OCI-LY7 (cell line): ENCODE measurements at regions not wholly inside any gene's neighbourhood (a gene's known extent, or its start where the extent isn't known, plus 50 kb on each side); places are given as distances from the start of the nearest gene placed in this dataset.

ENCODE experiments used
- BruUV-seq: library from RNA; stranded (reverse); fragments of 400-500 nt; replicated peaks from 2 replicates; lab custom pipeline; 2021; lab: Mats Ljungman, UMichigan
- CTCF ChIA-PET: fragments of 300-600 bp; sonication (Branson Sonifier 250); formaldehyde crosslinking; loops from one replicate; lab custom pipeline; 2022; ENCODE audit warnings: antibody characterized with exemption; ENCODE audit not compliant: unreplicated experiment; lab: Charles Lee
- POLR2A ChIA-PET: fragments of 300-600 bp; sonication (Branson Sonifier 250); formaldehyde crosslinking; loops from one replicate; lab custom pipeline; 2022; ENCODE audit warnings: antibody characterized with exemption; lab: Charles Lee
- DNase-seq: peaks from one replicate; pipeline ENCODE4 v3.0.0-alpha.2; 2015; ENCODE audit warnings: low spot score
- H2AFZ ChIP-seq: fragments of 200-600 bp; sonication (generic), shearing (Covaris generic); 2 replicates; pipeline ENCODE4 v1.6.1; 2014; ENCODE audit warnings: mild to moderate bottlenecking, antibody characterized with exemption, low read length, moderate library complexity
- H3K27ac ChIP-seq: fragments of 200-600 bp; sonication (generic); 2 replicates; pipeline ENCODE4 v1.5.1; 2014; ENCODE audit warnings: mixed run types, low read depth, mild to moderate bottlenecking, moderate library complexity, low read length, inconsistent platforms; ENCODE audit not compliant: poor library complexity, severe bottlenecking
- H3K36me3 ChIP-seq: fragments of 200-600 bp; sonication (generic); 2 replicates; pipeline ENCODE4 v1.6.1; 2014; ENCODE audit warnings: mild to moderate bottlenecking, antibody characterized with exemption, low read length, moderate library complexity, mixed read lengths; ENCODE audit not compliant: insufficient read depth
- H3K4me1 ChIP-seq: fragments of 200-600 bp; sonication (generic); 2 replicates; pipeline ENCODE4 v1.5.1; 2014; ENCODE audit warnings: mild to moderate bottlenecking, low read length; ENCODE audit not compliant: insufficient read depth, poor library complexity, severe bottlenecking
- H3K4me2 ChIP-seq: fragments of 200-600 bp; sonication (generic); 2 replicates; pipeline ENCODE4 v1.6.1; 2014; ENCODE audit warnings: mild to moderate bottlenecking, low read length
- H3K4me3 ChIP-seq: fragments of 200-600 bp; sonication (generic); 2 replicates; pipeline ENCODE4 v1.5.1; 2014; ENCODE audit warnings: mild to moderate bottlenecking, low read depth, low read length; ENCODE audit not compliant: poor library complexity, severe bottlenecking
- H3K79me2 ChIP-seq: fragments of 200-600 bp; sonication (generic); 2 replicates; pipeline ENCODE4 v1.6.1; 2016; ENCODE audit warnings: low read depth, mild to moderate bottlenecking, low read length, moderate library complexity, mixed read lengths; ENCODE audit not compliant: insufficient read depth
- H3K9me2 ChIP-seq: fragments of 200-600 bp; sonication (generic); 2 replicates; pipeline ENCODE4 v1.6.1; 2016; ENCODE audit warnings: mild to moderate bottlenecking, low read length, mixed read lengths; ENCODE audit not compliant: insufficient read depth
- H3K9me3 ChIP-seq: fragments of 200-600 bp; sonication (generic); 2 replicates; pipeline ENCODE4 v1.6.1; 2014; ENCODE audit warnings: mild to moderate bottlenecking, mixed run types, low read length, mixed read lengths
- H4K20me1 ChIP-seq: fragments of 200-600 bp; sonication (generic); 2 replicates; pipeline ENCODE4 v1.6.1; 2014; ENCODE audit warnings: mild to moderate bottlenecking, antibody characterized with exemption, low read length, moderate library complexity, mixed read lengths; ENCODE audit not compliant: insufficient read depth
- CTCF ChIP-seq: fragments of 200-600 bp; sonication (generic); conservative IDR thresholded peaks from 2 replicates; pipeline ENCODE4 v1.5.1; 2014; ENCODE audit warnings: mild to moderate bottlenecking, antibody characterized with exemption, low read length, moderate library complexity, mixed read lengths
- EZH2phosphoT487 ChIP-seq: fragments of 200-600 bp; sonication (generic); IDR thresholded peaks from 2 replicates; pipeline ENCODE4 v1.6.1; 2018; ENCODE audit warnings: low read depth, borderline replicate concordance, mild to moderate bottlenecking, mixed run types, antibody characterized with exemption, low read length, moderate library complexity, mixed read lengths
- intact Hi-C: fragments of 100-400 bp; cut with micrococcal nuclease; formaldehyde crosslinking; loops from one replicate; pipeline ENCODE4 v1.10.0; 2022; ENCODE audit not compliant: unreplicated experiment

- H3K36me3 ChIP-seq = no peaks in the 10 kb centered on the region
- intact Hi-C loops = no loop called here
- CTCF ChIA-PET = no interaction called here
Measured at GRCh38 chr2:16397681-16398475, 267.8 kb downstream of the CYRIA start.

GRCh38 chr2:16396986-16397385 is 268.6 kb downstream of the CYRIA start:
- CTCF ChIA-PET = no interaction called here
- intact Hi-C loops = no loop called here
- H3K9me3 ChIP-seq = no peaks in the 10 kb centered on the region

More at GRCh38 chr2:16397681-16398475, 267.8 kb downstream of the CYRIA start:
- Histone ChIP-seq H3K79me2 (no peaks in the 10 kb centered on the region), H2AFZ (no peak overlapping the region), H3K4me1 (no peaks in the 10 kb centered on the region), H3K4me3 (no peak overlapping the region), H3K27ac (no peak overlapping the region), H3K9me3 (no peaks in the 10 kb centered on the region), H4K20me1 (no peaks in the 10 kb centered on the region), H3K4me2 (no peak overlapping the region), H3K9me2 (no peaks in the 10 kb centered on the region)
- TF ChIP-seq EZH2phosphoT487 (no peak), CTCF (no peak)
- no TSS peak for BruUV-seq
- POLR2A ChIA-PET = interaction anchor here (0.8 to 1.4 kb wide), 3 partner anchors 8 to 1052 kb away, joined by 3 read pairs; no protein-coding TSS in a partner anchor
- DNase-seq = no peak

More at GRCh38 chr2:16396986-16397385, 268.6 kb downstream of the CYRIA start:
- H2AFZ ChIP-seq = no peak overlapping the region
- no peak overlapping the region for H3K4me2 ChIP-seq
- POLR2A ChIA-PET = interaction anchor here (0.6 kb wide), 1 partner anchor 473 kb away, joined by 3 read pairs; no protein-coding TSS in a partner anchor
- no peaks in the 10 kb centered on the region for H3K79me2 ChIP-seq
- no peak overlapping the region for H3K27ac ChIP-seq
- H3K36me3 ChIP-seq = no peaks in the 10 kb centered on the region
- TF ChIP-seq CTCF (no peak), EZH2phosphoT487 (no peak)
- H3K9me2 ChIP-seq = no peaks in the 10 kb centered on the region
- BruUV-seq = no TSS peak
- H3K4me3 ChIP-seq = no peak overlapping the region
- H3K4me1 ChIP-seq = no peaks in the 10 kb centered on the region
- no peak for DNase-seq
- no peaks in the 10 kb centered on the region for H4K20me1 ChIP-seq
